WERI-Rb-1 (cell line): ENCODE measurements at regions not wholly inside any gene's neighbourhood (a gene's known extent, or its start where the extent isn't known, plus 50 kb on each side); places are given as distances from the start of the nearest gene placed in this dataset.

Source experiments
- DNase-seq: peaks from one replicate; pipeline ENCODE4 v3.0.0-alpha.2; 2020
- H3K27ac ChIP-seq: fragments of 250-450 bp; sonication (Bioruptor Pico); 2 replicates; pipeline ENCODE4 v1.5.1; 2020; ENCODE audit warnings: mild to moderate bottlenecking, moderate library complexity
- H3K27me3 ChIP-seq: fragments of 250-450 bp; sonication (Bioruptor Pico); 2 replicates; pipeline ENCODE4 v1.5.1; 2021; ENCODE audit warnings: mild to moderate bottlenecking, low read depth, moderate library complexity; ENCODE audit not compliant: insufficient read depth, severe bottlenecking
- H3K36me3 ChIP-seq: fragments of 250-450 bp; sonication (Bioruptor Pico); 2 replicates; pipeline ENCODE4 v1.5.1; 2020; ENCODE audit warnings: mild to moderate bottlenecking, moderate library complexity
- H3K4me3 ChIP-seq: 2 replicates; pipeline ENCODE4 v1.5.1; 2011; ENCODE audit warnings: low read depth, mild to moderate bottlenecking, control low read depth, low read length
- H3K9me3 ChIP-seq: fragments of 250-450 bp; sonication (Bioruptor Pico); 2 replicates; pipeline ENCODE4 v1.5.1; 2021; ENCODE audit warnings: mild to moderate bottlenecking, moderate library complexity; ENCODE audit not compliant: severe bottlenecking
- CTCF ChIP-seq: IDR thresholded peaks from 2 replicates; pipeline ENCODE4 v1.5.1; 2011; ENCODE audit warnings: low read depth, mild to moderate bottlenecking, control low read depth, inconsistent platforms, low read length

- H3K27me3 ChIP-seq, result no peaks in the 10 kb centered on the region
- H3K36me3 ChIP-seq, result no peaks in the 10 kb centered on the region
- no peaks in the 10 kb centered on the region for H3K9me3 ChIP-seq
- DNase-seq, result no peak
- H3K4me3 ChIP-seq, result no peak overlapping the region
- H3K27ac ChIP-seq, result no peak overlapping the region
- TF ChIP-seq CTCF, result no peak
These were observed 746.4 kb downstream of the MTRR start for GRCh38 chr5:8615142-8615858.

DNA sequence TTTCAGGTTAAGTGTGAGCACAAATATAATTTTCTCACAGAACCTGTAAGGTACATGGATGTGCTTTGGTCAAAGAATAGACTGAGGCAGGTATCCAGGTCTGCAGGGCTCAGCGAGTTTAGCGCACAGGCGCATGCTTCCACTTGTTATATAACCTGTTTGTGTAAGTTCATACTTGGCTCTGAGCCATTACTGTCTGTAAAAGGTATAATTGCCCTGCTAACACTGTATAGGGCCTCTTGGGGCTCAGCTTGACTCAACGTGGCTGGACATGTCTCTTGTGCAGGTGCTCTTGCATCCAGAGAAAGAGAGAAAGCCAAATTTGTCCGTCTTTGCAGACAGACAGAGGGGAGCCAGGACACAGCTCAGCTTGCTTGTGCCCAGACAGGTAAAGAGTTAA is 759.6 kb downstream of the MTRR start:
- no peaks in the 10 kb centered on the region for H3K9me3 ChIP-seq
- H3K27ac ChIP-seq, result no peak overlapping the region
- peaks cover 5% of the 10 kb centered on the region for H3K27me3 ChIP-seq
- H3K4me3 ChIP-seq, result no peak overlapping the region
- no peak for DNase-seq
- no peak for TF ChIP-seq CTCF
- no peaks in the 10 kb centered on the region for H3K36me3 ChIP-seq

DNA sequence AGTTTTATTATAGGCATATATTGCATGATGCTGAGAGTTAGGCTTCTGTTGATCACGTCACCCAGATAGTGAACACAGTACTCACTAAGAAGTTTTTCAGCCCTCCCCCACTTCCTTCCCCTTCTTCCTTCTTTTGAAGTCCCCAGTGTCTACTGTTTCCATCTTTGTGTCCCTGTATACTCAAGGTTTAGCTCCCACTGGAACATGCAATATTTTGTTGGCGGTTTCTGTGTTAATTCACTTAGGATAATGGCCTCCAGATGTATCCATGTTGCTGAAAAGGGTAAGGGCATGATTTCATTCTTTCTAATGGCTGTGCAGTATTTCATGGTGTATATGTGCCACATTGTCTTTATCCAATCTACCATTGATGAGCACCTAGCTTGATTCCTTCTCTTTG is 764.3 kb downstream of the MTRR start:
- H3K9me3 ChIP-seq, result no peaks in the 10 kb centered on the region
- peaks cover 8% of the 10 kb centered on the region for H3K27me3 ChIP-seq
- no peak for DNase-seq
- no peak overlapping the region for H3K4me3 ChIP-seq
- no peaks in the 10 kb centered on the region for H3K36me3 ChIP-seq
- no peak overlapping the region for H3K27ac ChIP-seq
- TF ChIP-seq CTCF, result no peak

GRCh38 chr5:8633696-8634095 is 764.7 kb downstream of the MTRR start:
- no peak overlapping the region for H3K27ac ChIP-seq
- no peak for TF ChIP-seq CTCF
- H3K36me3 ChIP-seq, result no peaks in the 10 kb centered on the region
- peaks cover 8% of the 10 kb centered on the region for H3K27me3 ChIP-seq
- no peak overlapping the region for H3K4me3 ChIP-seq
- DNase-seq, result no peak
- H3K9me3 ChIP-seq, result no peaks in the 10 kb centered on the region

DNA sequence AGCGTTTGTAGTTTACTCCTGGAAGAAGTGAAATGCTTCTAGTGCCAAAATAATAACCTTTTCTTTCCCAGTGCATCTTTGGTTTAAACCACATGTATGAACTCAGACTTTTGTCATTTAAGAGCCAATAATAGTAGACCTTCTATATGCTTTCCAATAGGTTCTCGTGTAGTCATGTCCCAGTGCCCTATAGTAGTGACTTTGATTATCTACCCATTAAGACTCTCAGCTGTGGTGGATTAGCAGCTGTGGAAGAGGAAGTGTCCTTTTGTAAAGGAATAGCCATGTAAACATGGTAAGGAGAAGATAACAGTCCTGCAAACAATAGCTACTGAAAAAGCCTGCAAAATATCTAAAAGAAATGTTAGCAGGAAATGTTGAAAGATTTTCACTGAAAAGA is 765.3 kb downstream of the MTRR start:
- no peak for DNase-seq
- no peak for TF ChIP-seq CTCF
- Histone ChIP-seq H3K27me3 (peaks cover 6% of the 10 kb centered on the region), H3K27ac (no peak overlapping the region), H3K36me3 (no peaks in the 10 kb centered on the region), H3K9me3 (no peaks in the 10 kb centered on the region), H3K4me3 (no peak overlapping the region)
